ENCODE measurements at regions not wholly inside any gene's neighbourhood (a gene's known extent, or its start where the extent isn't known, plus 50 kb on each side); places are given as distances from the start of the nearest gene placed in this dataset.

DNA sequence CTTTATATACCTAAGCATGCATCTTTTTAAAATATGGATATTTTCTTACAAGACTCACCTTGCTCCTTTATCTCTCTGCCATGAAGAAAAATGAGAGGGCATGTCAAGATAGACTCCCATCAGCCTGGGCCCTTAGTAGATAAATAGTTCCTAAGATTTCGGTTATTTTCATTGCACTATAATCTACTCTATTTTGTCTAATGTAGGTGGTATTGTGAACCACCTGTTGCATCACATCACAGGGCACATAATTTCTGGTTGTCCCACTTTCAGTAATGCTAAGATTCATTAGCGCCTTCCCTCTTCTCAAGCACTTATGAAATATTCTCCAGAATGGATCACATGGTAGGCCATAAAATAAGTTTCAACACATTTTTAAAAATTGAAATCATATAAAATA, 202.5 kb upstream of the ADRA1B start:
- TF ChIP-seq, protein P1, sequence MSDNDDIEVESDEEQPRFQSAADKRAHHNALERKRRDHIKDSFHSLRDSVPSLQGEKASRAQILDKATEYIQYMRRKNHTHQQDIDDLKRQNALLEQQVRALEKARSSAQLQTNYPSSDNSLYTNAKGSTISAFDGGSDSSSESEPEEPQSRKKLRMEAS (IDR thresholded peaks at IDR 0.05; ENCODE audit: insufficient read depth, insufficient read length): no peak
- TF ChIP-seq, protein P2, sequence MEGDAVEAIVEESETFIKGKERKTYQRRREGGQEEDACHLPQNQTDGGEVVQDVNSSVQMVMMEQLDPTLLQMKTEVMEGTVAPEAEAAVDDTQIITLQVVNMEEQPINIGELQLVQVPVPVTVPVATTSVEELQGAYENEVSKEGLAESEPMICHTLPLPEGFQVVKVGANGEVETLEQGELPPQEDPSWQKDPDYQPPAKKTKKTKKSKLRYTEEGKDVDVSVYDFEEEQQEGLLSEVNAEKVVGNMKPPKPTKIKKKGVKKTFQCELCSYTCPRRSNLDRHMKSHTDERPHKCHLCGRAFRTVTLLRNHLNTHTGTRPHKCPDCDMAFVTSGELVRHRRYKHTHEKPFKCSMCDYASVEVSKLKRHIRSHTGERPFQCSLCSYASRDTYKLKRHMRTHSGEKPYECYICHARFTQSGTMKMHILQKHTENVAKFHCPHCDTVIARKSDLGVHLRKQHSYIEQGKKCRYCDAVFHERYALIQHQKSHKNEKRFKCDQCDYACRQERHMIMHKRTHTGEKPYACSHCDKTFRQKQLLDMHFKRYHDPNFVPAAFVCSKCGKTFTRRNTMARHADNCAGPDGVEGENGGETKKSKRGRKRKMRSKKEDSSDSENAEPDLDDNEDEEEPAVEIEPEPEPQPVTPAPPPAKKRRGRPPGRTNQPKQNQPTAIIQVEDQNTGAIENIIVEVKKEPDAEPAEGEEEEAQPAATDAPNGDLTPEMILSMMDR (IDR thresholded peaks at IDR 0.05; ENCODE audit: extremely low read depth in 1 of 2, insufficient read depth in 1 of 2, low read depth in 1 of 2, low read length in 2 of 2): no peak
- TF ChIP-seq GATA2 (IDR thresholded peaks at IDR 0.05; ENCODE audit: insufficient read depth, insufficient read length, low read depth, low read length): no peak
- no peak for TF ChIP-seq POLR2A (IDR thresholded peaks at IDR 0.05; ENCODE audit: low read depth, low read length)
- no peak for TF ChIP-seq EZH2 (IDR thresholded peaks at IDR 0.05; ENCODE audit: borderline replicate concordance, low read depth, low read length, severe bottlenecking)
- TF ChIP-seq POLR2AphosphoS5 (IDR thresholded peaks at IDR 0.05; ENCODE audit: insufficient read depth, low read depth, low read length): no peak
